ENCODE measurements at regions not wholly inside any gene's neighbourhood (a gene's known extent, or its start where the extent isn't known, plus 50 kb on each side); places are given as distances from the start of the nearest gene placed in this dataset.
"Not testable (repeated sequence)": the region's sequence is repeated elsewhere in the genome, so short reads cannot be mapped to it uniquely, and the experiment has no call there.

DNA sequence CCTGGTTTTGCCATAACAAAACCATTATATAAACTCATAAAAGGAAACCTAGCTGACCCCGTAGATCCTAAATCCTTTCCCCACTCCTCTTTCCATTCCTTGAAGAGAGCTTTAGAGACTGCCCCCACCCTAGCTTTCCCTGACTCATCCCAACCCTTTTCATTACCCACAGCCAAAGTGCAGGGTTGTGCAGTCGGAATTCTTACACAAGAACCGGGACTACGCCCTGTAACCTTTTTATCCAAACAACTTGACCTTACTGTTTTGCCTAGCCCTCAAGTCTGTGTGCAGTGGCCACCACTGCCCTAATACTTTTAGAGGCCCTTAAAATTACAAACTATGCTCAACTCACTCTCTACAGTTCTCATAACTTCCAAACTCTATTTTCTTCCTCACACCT lies 116.0 kb upstream of the PTPN13 start:
- DNase-seq (ENCODE audit: low read depth, low spot score), result not testable (repeated sequence)

DNA sequence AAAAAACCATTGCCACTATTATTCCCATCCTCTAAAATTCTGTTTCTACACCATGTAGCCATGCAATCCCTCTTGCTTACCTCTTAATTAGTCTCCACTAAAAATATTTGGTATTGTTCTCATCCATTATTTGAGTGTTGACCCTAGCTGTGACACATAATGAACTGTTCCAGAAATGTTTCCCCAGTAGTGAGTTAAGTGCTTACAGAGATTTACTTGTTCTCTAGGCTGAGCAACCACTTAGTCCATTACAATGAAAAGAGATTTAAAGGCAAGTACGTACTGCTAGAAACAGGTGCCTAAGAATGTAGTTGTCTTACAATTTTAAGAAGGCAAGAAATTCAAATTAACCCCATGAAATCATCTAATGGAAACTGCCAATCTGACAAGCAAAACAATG lies 112.7 kb upstream of the PTPN13 start:
- no peak for DNase-seq (ENCODE audit: low read depth, low spot score)

DNA sequence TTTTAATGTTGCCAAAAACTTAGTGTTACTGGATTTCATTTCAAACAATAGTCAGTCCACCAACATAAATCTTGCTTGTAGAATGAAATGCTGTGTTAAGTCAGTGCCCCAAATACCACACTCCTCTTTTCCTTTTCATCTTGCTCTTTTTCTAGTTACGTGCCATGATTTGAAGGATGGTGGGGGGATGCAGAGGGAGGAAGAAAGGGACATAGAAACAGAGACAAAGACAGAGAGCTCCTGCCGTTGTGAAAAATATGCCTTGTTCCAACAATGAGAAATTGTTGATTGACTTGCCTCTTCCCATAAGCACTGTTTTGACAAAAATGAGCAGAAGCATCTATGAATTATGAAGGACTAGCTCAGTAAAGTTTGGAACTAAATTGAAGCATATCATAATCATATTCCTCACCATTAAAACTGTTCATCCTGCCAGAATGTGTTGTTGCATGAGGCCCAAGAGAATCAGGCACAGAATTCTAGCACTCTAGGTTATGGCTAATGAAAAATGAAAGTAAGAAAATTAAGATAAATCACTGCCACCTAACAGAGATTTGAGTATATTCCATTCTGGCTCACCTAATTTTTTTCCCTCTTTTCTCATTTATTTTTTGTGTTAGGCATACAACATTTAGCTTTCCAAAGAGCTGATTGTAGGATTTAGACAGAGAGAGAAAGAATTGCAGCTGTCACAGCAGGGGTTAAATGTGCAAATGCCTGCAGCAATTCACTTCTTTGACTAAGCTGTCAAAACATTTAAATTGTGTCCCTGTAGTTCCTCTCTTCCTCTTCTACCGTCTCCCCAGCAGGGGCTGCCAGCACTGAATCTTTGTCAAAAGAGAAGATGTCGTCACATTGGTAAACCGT lies 111.6 kb upstream of the PTPN13 start:
- peak; percentile 39 for DNase-seq (ENCODE audit: low read depth, low spot score)

DNA sequence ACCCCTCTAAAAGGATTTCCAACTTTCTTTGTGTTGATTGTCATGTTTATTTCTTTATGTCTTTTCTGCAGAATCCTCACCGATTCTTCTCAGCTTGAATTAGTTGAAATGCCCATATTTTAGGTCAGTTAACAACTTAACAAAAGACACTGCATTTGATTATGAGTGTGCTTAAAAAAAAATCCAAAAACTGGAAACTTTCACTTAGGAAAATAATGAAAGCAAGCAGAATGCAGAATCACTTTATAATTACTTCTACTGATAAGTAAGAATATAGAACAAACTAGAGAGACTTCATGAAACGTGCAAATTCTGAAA lies 111.0 kb upstream of the PTPN13 start:
- DNase-seq (ENCODE audit: low read depth, low spot score), result no peak

DNA sequence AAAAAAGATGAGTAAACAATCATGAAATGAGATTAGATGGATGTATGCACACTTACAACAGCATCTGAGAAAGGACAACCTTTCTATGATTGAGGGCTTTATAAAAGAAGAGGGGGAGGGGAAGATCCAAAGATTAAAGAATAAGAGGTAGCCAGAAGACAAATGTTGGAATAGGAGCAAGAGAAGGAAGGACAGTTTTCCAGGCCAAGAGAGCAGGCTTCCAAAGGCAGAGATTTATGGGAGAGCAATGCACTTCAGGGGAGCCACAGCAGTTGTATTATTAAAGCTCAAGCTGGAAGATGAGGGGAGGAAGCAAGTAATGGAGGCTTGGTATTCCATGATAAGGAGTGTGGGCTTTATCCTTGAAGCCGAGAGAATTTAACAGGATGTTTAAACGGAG lies 110.3 kb upstream of the PTPN13 start:
- no peak for DNase-seq (ENCODE audit: low read depth, low spot score)

DNA sequence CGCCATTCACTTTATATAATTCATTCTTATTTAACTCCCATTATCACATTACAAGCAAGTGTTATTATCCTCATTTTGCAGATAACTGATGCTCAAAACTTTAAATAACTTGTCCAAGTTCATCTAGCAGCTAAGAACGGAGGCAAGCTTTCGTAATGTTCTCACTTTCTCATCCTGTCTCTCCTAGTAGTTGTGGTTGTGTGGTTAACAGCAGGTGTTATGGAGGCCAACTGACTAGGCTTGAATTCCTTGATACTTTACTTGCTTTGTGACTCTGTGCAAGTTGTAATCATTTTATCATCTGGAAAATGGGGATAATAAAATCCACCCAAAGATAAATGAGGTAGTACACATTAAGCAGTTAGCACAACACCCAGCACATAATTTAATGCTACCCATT lies 109.9 kb upstream of the PTPN13 start:
- no peak for DNase-seq (ENCODE audit: low read depth, low spot score)

DNA sequence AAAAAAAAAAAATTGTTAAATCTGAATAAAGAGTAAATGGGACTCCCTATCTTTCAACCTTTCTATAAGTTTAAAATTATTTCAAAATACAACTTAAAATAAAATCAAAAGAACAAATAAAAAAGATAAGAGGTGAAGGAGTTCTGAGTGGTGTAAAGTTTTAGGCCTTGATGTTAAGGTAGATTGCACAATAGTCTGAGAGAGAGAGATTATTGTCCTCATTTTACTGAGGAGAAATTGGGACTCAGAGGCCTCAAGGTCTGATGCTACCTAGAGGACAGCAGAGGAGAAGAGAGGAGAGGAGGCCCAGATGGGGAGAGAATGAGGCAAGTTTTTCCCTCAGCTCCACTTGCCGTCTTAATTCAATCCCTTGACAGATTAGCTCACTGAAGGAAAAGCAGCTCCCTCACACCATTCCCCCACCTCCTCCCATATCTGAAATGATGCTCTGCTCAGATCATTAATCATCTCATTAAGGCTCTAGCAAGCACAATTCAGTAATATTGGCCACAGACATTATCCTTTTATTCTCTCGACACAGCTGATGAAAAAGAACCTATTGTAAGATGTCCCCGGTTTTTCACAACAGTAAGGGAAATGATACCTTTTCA lies 106.3 kb upstream of the PTPN13 start:
- DNase-seq (ENCODE audit: low read depth, low spot score), result no peak

DNA sequence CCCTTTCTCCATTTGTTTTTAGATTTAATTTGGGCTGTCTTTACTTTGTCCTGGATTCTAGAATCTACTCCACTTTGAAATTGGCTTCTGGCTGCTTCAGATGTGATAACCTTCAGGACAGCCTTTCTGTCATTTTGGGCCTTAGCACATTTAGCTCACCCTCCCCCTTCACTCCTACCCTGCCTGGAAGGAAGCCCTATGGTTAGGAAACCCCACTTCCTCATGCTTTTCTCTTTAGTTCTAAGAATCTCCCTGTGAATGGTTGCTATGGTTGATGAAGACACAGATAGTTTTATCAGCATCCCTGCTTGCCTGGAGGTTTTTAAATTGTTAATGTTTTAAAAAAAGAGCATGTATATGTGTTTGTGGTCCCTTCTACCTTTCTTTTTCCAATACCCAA lies 100.7 kb upstream of the PTPN13 start:
- no peak for DNase-seq (ENCODE audit: low read depth, low spot score)

DNA sequence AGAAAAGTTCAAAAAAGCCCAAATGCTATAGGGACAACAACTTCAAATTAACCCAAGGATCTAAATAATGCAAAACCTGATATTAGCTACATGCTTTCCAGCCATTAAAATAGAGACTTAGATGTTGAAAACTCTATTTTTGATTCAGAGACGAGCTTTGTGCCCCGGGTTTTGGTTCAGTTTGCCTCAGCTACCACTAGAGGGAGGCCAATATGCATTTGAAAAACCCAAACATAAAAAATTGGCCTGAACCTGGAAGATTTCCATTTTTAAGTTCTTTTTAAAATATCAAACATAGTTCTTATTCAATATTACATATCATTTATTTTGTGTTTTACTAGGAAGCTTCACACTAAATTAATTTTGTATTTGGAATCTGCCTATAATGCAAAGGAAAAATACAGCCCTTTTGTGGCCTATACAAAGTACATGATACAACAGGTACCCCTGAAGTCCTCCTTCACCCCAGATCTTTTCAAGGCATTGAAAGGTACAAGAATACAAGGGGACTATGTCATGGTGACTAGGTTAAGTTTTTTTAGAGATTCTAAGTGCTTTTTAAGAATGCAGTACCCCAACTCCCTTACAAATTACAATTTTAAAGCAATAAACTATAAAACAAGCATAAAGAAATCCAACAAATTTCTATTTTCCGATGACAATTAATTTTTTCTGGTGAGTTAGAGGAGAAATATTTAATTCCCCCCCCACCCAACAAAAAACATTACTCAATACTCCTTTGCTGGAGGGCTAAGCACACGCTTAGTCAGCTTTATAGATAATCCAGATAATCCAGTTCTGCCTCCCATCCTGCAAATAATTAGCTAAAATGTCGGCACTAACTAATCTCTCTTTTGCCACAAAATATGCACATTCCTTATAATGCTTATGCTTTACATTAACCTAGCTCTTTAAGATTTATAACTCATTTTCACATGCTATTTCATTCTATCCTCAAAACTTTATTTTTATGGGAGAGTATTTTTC lies 97.7 kb upstream of the PTPN13 start:
- peak; percentile 61 for DNase-seq (ENCODE audit: low read depth, low spot score)

DNA sequence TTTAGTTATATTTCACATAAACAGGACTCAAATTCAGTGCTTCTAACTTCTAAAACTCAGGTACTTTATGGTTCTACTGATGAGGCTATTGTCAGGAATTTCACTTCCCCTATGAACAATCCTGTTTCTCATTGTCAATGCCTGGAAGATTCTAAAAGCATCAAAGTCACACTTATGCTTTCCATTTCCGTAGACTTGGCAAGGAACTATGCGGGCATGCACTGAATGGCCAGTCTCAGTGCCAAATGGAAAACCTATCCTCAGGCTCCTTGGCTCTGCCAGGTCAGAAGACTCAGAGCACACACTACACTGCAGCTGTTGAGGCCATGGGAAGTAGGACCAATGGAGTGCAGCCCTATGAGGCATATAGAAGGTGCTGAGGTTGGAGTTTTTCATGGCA lies 97.0 kb upstream of the PTPN13 start:
- DNase-seq (ENCODE audit: low read depth, low spot score), result peak; percentile 46

DNA sequence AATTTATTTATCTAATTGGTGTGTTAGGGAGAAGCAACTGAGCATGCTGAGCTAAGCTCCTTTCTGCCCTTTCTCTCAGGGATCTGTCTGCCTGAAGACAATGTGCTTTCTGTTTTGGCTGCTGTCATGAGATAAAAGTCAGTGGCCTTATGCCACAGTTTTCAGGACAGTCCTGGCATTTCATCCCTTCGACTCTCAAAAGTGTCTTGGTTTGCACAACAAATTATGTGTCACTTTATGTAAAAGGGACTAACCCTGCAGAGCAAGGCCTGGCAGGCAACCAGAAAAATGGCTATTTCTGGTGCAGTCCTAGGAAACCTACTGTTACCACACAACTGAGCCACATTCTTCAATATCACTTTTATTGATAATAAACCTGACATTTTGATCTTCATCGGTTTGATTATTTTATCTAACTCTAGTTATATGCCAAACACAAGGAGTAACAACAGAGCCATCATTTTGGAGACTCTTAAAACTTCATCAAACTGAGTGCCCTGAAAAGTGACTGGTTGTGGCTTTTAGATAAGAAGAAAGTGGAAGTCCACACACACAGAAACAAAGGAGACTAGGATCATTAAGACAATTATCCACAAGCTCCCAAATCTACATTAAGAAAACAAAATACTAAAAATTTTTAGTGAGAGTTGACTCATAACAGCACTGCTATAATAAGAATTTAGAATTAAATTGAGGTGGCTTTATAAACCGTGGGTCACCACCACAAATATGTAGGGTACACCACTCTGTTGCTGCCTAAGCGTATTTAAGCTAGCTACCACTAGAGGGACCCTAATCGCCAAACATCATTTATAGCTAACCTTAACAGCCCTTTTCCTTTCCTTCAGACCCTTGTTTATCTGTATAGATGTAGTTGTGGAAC lies 95.9 kb upstream of the PTPN13 start:
- peak; percentile 83 for DNase-seq (ENCODE audit: low read depth, low spot score)

DNA sequence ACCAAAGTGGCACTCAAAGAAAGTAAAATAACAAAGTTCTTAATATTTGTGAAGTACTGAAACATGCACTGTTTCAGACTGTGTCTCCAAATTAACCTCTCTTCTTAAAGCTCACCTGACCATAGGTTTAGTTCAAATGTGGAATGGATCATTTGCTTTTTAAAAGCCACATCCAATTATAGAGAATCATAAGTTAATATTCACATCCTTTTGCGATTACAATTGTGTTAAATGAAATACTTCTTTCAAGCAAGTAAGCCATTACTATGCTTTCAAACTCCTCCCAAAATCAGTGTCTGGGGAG lies 95.3 kb upstream of the PTPN13 start:
- no peak for DNase-seq (ENCODE audit: low read depth, low spot score)

DNA sequence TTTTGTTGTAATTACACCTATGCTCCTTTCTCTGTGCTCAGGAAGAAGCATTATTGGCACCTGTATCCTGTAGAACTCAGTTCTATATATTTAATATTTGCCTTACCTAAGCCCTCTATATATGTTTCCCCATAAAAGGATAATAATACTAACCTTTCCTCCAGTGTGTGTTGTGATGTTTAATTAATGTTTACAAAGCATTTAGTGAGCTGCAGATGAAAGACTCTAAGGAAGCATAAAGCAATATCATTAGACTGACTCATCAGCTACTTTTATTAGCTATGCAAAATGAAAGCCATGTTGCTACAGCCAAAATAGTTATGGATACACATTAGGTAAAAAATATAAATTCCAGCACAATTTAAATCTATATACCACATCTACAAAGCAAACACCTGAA lies 93.6 kb upstream of the PTPN13 start:
- no peak for DNase-seq (ENCODE audit: low read depth, low spot score)

DNA sequence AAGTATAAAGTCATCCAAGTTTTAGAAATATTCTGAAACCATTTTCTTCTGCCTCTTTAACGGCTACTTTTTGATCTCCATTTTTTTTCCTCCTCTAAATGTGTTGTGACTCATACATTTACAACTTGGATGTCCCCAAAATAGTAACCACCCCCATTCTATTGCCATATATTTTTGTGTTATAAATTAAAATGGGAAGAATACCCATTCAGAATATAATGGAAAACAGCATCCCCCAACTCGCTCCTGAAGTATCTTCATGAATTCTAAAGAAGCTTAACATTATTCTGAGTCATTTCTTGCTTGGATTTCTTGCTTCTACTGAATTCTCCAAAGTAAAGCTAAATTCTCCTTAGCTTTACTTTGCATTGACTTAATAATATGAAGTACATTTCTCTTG lies 92.0 kb upstream of the PTPN13 start:
- no peak for DNase-seq (ENCODE audit: low read depth, low spot score)

DNA sequence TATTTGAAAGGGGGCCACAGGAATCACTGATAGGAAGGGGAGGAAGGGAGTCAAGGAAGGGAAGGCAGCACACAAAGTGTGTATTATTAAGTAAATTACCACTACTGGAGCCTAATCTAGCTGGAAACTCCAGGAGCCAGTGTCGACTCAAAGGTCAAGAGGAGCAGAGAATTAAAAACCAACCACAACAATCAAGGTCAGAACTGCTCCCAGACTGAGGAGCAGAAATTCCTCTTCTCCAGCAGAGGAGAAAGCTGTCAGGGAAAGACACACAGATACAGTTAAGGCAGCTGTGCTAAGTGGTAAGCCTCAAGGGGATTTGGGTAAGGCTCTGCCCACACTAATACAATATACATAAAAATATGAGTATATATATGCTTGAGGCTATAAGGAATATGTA lies 87.5 kb upstream of the PTPN13 start:
- DNase-seq (ENCODE audit: low read depth, low spot score), result no peak

DNA sequence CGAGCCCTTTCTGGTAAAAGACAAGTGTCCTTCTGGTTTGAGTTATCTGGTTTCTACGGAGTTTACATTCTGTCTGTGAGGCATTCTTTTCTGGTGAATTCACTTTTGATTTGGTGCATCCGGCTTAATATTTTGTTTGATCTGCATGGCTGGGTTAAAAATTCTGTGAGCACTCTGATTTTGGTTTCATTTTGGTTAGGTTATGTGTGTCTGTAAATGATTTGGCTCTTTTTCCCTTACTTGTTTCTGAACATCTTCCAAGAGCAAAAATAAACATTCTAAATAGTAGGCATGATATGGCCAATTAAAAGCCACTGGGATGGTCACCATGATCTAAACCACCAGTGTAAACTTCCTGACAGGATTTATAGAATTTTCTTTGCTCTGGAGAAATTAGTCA lies 85.7 kb upstream of the PTPN13 start:
- peak; percentile 32 for DNase-seq (ENCODE audit: low read depth, low spot score)

DNA sequence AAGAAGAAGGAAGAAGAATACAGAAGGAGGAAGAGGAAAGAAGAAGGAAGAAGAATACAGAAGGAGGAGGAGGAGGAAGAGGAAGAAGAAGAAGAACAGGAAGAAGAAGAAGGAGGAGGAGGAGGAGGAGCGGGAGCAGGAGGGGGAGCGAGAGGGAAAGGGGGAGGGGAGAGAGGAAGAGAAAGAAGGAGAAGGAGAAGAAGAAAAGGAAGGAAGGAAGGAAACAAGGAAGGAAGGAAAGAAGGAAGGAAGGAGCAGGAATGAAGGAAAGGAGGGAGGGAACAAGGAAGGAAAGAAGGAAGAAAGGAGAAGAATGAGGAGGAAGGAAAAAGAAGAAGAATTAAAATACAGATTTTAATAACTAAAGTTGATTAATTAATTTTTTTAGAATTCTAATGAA lies 82.5 kb upstream of the PTPN13 start:
- no peak for DNase-seq (ENCODE audit: low read depth, low spot score)

DNA sequence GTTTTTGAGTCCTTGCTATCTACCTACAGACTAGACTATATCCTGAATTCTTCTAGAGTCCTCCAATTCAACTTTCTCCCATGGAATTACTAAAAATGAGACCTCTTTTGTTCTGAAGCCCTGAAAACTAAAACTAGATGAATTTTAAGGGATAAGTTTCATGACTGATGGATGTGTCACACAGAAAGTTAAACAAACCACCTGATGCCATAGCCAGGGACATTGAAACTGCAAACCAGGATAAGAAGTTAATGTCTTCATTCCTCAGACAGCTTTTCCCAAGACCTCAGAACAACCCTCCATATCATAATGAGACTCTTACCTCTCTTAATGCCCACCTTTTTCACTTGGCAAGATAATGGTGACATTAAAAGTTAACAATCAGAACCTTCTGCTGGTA lies 81.5 kb upstream of the PTPN13 start:
- DNase-seq (ENCODE audit: low read depth, low spot score), result no peak

DNA sequence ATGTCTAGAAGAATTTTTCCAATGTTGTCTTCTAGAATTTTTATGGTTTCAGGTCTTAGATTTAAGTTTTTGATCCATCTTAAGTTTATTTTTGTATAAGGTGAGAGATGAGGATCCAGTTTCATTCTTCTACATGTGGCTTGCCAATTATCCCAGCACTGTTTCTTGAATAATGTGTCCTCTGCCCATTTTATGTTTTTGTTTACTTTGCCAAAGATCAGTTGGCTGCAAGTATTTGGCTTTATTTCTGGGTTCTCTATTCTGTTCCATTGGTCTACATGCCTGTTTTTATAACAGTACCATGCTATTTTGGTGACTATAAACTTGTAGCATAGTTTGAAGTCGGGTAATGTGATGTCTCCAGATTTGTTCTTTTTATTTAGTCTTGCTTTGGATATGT lies 78.2 kb upstream of the PTPN13 start:
- DNase-seq (ENCODE audit: low read depth, low spot score), result not testable (repeated sequence)

DNA sequence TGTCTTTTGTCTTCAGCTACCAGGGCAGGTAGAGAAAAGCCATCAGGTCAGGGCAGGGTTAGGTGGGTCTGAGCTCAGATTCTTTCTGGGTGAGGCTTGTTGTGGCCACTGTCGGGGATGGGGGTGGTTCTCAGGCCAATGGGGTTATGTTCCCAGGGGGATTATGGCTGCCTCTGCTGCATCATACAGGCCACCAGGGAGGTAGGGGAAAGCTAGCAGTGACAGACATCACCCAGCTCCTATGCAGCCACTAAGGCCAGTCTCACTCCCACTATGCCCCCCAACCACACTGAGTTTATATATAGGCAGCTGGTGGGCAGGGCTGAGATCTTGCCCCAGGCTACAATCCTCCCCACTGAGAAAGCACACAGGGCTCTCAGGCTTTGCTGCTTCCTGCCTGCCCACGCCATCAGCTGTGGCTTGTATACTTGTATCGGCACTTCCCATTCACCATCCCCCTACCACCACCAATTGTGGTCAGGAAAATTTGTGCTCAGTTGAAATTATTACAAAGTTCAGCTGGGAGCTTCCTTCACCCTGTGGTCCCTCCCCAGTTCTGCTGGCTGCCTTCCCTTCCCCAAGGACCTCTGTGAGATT lies 72.6 kb upstream of the PTPN13 start:
- DNase-seq (ENCODE audit: low read depth, low spot score), result no peak

DNA sequence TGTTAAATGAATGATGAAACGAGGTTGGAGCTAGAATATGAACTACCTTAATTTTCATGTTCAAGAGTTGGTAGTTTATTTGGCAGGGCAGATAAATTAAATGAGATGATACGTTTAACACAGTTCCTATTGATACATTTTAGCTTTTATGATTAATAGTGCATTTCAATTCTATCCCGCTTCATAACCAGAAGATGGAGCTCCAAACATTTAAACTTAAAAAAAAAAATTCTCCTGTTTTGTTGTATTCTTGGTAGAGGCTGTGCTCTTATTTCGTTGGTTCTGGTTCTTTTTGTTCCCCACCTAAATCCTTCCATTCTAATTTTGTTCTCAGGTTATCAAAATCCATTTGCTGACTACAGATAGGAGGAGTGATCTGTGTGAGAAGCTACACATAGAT lies 71.8 kb upstream of the PTPN13 start:
- DNase-seq (ENCODE audit: low read depth, low spot score), result no peak
